ENCODE measurements at regions not wholly inside any gene's neighbourhood (a gene's known extent, or its start where the extent isn't known, plus 50 kb on each side); places are given as distances from the start of the nearest gene placed in this dataset.

GRCh38 chr1:29482064-29482463 is 245.7 kb downstream of the PTPRU start:
- TF ChIP-seq CTCF (IDR thresholded peaks at IDR 0.05; ENCODE audit: borderline replicate concordance, insufficient read depth, low read depth, low read length): no peak
- H3K4me3 ChIP-seq (ENCODE audit: low read depth, low read length): no peak overlapping the region

- no peak overlapping the region for H3K4me3 ChIP-seq (ENCODE audit: low read depth, low read length)
- no peak for TF ChIP-seq CTCF (IDR thresholded peaks at IDR 0.05; ENCODE audit: borderline replicate concordance, insufficient read depth, low read depth, low read length)
These were observed 244.7 kb downstream of the PTPRU start for GRCh38 chr1:29481031-29481430.

GRCh38 chr1:29478879-29479278 is 242.6 kb downstream of the PTPRU start:
- H3K4me3 ChIP-seq (ENCODE audit: low read depth, low read length): no peak overlapping the region
- TF ChIP-seq CTCF (IDR thresholded peaks at IDR 0.05; ENCODE audit: borderline replicate concordance, insufficient read depth, low read depth, low read length): no peak

GRCh38 chr1:29478151-29478791 is 241.9 kb downstream of the PTPRU start:
- no peak overlapping the region for H3K4me3 ChIP-seq (ENCODE audit: low read depth, low read length)
- TF ChIP-seq CTCF (IDR thresholded peaks at IDR 0.05; ENCODE audit: borderline replicate concordance, insufficient read depth, low read depth, low read length): no peak

GRCh38 chr1:29475326-29475725 is 239.0 kb downstream of the PTPRU start:
- H3K4me3 ChIP-seq (ENCODE audit: low read depth, low read length): no peak overlapping the region
- TF ChIP-seq CTCF (IDR thresholded peaks at IDR 0.05; ENCODE audit: borderline replicate concordance, insufficient read depth, low read depth, low read length): no peak

GRCh38 chr1:29474274-29475244 is 238.2 kb downstream of the PTPRU start:
- no peak for TF ChIP-seq CTCF (IDR thresholded peaks at IDR 0.05; ENCODE audit: borderline replicate concordance, insufficient read depth, low read depth, low read length)

More at GRCh38 chr1:29474274-29475244, 238.2 kb downstream of the PTPRU start:
- H3K4me3 ChIP-seq (ENCODE audit: low read depth, low read length): no peak overlapping the region

Data from GM12875 (cell line).